SK-N-DZ (cell line): ENCODE measurements at regions not wholly inside any gene's neighbourhood (a gene's known extent, or its start where the extent isn't known, plus 50 kb on each side); places are given as distances from the start of the nearest gene placed in this dataset.
"Not testable (repeated sequence)": the region's sequence is repeated elsewhere in the genome, so short reads cannot be mapped to it uniquely, and the experiment has no call there.

Experiments
- DNase-seq: peaks from one replicate; pipeline ENCODE4 v3.0.0-alpha.2; 2015; ENCODE audit warnings: low spot score

DNA sequence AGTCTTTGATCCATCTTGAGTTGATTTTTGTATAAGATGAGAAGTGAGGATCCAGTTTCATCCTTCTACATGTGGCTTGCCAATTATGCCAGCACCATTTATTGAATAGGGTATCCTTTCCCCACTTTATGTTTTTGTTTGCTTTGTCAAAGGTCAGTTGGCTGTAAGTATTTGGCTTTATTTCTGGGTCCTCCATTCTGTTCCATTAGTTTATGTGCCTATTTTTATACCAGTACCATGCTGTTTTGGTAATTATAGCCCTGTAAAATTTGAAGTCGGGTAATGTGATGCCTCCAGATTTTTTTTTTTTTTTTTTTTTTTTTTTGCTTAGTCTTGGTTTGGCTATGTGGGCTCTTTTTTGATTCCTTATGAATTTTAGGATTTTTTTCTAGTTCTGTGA lies 203.0 kb upstream of the IRX5 start:
- not testable (repeated sequence) for DNase-seq

DNA sequence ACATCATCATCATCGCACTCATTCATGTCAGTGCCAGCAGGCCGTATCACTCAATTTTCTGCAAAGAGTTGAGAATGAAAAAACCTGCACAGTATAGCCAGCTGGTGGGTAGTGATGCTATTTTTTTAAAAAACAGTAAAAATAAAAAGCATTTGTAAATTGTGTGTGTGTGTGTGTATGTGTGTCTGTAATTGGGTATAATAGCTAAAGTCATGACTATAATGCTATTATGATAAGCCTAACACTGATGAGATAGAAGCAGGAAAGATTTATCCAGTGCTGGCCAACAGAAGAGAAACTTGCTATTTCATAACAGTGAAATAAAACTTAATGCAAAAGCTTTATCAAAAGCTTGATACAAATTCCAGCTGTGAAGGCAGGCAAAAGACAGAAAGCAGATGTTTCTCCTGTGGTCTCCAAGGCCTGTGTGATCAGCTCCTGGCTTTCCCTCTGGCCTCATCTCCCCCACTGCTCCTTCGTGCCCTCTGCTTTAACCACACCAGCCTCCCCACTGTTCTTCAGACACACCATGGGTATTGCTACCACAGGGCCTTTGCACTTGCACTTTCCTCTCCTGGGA lies 206.2 kb upstream of the IRX5 start:
- DNase-seq: no peak

DNA sequence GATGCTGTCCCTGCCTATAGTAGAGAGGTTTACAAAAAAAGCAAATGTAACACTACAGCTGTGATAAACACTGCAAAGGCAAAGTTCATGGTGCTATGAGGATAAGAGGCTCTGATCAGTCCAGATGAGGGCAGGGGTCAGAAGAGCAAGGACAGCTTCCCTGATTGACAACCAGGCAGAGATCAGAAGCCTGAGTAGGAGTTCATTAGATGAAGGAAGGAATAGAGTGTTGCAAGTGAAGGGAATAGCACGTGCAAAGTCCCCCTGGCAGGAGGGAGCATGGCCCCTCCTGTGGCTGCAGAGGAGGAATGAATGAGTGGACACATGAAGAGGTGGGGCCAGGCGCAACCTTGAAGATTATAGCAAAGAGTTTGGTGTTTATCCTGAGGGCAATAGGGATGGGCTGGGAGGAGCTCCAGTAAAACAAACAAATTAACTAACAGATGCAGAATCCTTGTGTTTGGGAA lies 208.4 kb upstream of the IRX5 start:
- DNase-seq: no peak

DNA sequence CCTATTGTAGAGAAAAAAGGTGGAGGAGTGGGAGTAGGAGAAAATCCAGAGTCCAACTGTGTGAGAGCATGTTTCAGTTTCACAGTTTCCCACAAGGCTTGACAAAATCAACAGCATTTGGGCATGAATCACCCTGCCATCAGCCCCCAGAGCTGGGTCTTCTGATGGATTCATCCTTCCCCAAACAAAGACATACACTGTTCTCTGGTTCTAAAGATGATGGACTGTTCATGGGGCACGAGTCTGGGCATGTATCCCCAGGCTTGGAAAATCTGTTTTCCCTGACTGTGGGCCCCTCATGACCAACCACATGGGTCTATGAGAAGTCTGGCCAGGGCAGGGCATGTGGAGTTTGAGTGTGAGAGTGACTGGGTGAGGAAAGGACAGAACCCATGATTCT lies 210.4 kb upstream of the IRX5 start:
- DNase-seq: no peak

DNA sequence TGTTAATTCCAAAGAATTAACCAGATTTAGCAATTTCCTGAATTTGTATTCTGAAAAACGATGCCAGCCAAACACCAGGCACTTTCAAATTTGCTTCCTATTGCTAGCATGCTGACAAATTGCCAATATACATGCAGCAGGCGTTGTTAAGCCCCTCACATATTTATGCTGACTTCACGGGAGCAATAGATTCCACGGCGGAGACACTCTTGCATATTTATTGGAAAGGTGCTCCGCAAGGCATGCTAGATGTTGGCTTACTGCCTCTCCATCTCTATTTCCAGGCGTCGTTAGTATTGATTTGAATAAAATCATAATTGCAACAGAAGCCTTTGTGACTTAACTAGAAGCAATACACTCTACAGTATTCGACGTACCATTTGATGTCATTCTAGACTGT lies 211.0 kb upstream of the IRX5 start:
- DNase-seq: no peak

DNA sequence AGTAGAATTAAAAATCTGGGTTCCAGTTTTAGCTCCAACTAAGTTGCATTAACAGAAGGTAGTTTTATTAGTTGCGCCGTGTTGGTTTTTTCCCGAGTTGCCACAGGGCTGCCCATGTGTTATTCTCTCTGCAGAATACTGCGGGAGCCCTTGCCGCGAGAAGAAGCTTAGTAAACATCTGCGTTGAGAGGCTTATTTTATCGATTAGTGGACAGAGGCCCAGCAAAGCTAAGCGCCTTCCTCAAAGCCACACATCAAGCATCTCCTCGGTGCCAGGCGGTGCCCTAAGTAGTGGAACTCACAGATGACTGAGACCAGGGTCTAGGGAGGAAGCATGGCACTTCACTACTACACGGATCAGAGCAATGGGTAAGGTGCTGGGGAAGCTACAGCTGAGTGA lies 212.3 kb upstream of the IRX5 start:
- no peak for DNase-seq

DNA sequence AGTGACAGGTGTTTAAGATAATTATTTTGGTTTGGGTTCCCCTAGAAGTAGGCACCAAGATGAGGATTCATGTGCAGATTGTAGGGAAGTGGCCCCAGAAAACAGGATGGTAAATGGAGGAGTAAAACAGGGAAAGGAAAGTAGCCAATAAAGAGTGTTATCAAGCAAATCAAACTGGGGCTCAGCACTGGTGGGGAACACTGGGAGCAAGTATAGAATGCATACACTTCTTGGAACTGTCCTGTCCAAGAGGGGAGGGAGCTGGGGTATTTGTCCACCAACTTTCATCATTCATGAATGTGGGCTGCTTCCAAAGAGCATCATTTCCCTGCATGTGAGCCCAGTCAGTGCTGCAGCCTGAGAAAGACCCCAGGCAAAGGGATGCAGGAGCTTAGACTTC lies 215.7 kb upstream of the IRX5 start:
- DNase-seq: no peak

DNA sequence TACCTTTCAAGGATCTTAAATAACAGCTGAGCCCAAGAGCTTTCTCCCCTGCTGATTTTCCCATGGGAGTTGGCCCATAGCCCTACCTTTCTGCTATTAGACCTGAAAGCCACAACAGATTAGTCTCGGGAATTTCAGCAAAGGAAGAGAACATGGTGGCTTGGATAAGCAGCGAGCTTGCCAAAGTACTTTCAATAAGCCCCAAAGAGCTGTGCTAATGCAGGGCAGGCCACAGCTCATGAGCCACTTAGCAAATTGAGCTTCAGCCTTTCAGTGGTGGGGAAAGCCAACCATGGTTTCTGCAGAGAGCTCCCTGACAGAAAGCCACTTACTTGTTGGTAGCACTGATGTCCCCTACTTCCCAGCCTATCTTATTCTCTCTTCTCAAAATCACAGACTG lies 217.8 kb upstream of the IRX5 start:
- no peak for DNase-seq

DNA sequence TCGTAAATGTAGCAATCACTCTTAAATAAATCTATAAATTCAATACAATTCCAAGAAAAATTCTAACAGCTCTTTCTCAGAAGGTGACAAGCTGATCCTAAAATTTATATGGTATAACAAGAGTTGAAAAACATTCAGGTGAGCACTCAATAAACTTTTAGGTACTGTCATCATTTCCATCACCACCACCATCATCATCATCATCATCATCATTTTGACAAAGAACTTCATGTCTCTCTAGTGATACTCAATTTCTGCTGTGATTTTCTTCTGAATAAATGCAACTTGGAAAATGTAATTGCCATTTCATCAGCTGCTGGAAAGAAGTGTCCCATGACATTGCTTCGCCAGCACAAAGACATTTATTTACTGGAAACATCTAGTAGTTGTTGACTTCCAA lies 222.9 kb upstream of the IRX5 start:
- DNase-seq: no peak

DNA sequence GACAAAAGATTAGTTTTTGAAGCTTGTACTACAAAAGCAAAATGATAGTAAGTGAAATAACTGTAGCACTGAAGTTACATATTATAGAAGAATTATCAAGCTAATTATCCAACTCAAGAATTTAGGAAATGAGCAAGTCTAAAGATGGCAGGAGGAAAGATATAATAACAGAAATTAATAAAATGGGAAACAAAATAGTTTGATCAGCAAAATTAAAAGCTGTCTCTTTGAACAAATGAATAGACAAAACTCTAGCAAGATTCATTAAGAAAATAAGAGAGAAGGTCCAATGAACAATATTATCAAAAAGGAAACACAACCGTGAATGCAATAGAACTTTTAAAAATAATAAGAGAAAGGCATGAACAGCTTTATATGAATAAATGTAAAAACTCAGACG lies 224.3 kb upstream of the IRX5 start:
- no peak for DNase-seq

DNA sequence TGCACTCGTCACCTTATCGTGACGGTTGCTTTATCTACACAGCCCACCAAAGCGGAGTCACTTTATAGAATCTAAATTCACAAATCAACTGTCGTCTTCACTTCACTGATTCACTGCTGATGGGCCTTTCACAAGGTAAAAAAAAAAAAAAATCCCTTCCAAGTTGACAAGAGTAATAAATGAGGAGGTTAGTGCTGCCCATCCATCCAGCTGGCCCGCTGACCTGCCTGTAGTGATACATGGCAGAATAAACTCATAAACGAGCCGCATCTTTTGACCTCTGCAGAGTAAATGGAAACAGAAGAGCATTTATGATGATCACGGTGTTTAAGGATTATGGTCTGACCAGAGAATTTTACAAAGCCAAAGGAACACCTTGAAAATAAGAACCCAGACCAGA lies 227.3 kb upstream of the IRX5 start:
- no peak for DNase-seq

DNA sequence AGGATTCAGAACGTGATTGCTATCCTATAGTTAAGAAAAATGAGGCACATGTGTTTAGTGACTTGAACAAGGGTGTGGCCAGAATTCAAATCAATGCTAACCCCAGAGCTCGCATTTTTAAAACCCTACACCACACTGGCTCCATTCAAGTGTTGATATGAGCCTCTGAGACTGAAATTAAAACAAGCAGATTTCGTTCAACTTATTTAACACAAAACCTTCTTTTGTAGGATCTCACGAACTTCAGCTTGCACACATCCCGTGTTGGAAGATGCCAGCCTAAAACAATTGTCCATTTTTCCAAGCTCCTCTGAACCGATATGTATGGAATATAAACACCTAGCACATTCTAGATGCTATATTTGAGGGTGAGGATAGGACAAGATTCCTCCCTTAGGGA lies 231.0 kb upstream of the IRX5 start:
- no peak for DNase-seq

DNA sequence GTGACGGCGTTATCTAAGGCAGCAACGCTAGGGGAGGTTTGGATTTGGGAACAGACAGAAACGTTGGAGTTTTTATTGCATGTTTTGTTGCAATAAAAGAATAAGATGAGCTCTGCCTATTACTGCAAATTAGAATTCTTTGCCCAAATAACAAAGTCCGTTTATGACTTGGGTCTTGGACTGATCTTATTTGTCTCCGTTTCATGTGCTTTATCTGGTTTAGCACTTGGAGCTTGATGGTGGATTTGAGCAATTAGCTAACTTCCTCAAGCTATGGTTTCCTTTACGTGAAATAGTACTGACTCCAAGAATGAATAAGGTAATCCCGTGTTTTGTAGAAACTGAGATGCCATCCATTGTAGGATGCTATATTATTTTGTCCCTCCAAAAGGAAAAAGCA lies 233.0 kb upstream of the IRX5 start:
- DNase-seq: no peak

DNA sequence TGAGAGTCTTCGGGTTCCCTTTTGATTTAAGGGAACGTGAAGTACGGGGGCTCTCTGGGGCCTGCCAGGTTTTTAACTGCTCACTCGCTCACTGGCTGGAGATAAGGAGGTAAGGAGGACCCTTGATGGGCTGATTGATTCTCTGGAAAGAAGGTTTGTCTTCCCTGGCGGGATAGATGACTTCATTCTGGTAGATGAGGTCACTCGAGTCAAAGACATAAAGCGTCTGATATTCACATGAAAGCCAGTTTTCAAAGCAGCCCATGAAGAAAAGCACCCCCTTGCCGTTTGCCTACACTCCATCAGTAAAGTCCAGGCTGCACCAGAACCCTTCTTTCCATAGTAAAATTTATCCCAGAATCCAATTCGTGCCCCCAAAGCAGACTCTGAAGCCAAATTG lies 233.7 kb upstream of the IRX5 start:
- no peak for DNase-seq

DNA sequence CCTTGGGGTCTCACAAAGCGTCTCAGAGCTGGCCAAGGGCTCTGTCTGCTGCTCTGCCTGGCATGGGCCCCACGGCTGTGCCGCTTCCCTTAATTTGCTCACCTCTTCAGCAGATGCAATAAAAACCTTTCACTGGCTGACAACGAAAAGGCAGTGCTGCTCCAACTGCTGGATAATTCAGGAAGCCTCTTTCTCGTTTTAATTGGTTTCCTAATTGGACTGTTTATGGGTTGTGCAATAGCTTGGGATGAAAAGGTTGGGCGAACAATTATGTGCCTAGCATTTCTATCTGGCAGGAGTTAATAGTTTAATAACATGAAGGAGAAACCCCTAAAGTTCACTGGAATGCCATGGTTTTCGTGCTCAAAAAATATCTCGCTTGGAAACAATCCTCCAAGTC lies 234.1 kb upstream of the IRX5 start:
- no peak for DNase-seq

DNA sequence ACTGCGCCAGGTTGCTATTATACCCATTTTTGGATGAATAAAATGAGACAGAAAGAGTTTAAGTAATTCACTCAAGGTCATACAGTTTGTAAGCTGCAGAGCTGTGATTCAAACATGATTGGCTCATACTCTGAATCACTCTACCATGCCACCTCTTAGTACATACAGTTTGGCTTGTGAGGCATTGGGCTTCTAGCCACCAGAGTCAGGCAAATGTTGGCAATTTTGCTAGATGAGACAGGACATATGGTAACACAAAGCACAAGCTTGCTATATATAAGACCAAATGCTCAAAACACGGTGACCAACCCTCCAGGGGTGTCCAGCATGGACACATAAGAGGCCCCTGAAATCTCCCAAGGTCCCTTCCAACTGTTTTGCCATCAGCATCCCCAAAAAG lies 236.0 kb upstream of the IRX5 start:
- DNase-seq: no peak

DNA sequence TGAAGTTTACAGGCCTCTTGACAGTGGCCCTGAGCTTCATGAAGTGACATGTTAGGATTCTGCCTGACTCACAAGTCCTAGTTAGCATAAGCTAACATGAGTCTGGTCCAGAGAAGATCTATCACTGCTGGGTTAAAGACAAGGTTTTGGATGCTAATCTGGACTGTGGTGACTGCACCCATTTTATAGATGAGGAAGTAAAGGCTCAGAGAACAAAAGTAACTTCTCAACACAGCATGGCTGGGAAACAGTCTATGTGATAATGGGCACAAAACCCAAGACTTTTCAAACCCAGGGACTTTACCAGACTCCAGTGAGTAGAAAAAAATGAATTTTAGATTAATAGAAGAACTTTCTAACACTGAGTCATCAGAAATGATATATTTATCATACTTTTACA lies 236.8 kb upstream of the IRX5 start:
- DNase-seq: no peak

DNA sequence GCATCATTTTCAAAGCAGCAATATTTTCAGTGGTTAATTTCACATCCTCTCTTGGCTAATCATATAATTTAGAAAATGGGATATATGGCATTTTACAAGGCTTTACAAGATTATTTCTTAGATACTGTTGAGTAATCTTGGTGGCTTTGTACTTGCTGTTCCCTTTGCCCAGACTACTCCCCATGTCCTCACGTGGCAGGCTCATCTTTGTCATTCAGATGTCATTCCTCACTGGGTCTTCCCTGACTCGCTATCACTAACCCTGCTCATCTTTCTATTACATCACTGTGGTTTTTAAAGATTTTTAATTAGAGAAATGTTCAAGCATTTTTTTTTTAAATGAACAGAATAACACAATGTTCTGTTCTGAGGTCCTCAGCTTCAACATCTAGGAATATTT lies 240.0 kb upstream of the IRX5 start:
- DNase-seq: no peak

DNA sequence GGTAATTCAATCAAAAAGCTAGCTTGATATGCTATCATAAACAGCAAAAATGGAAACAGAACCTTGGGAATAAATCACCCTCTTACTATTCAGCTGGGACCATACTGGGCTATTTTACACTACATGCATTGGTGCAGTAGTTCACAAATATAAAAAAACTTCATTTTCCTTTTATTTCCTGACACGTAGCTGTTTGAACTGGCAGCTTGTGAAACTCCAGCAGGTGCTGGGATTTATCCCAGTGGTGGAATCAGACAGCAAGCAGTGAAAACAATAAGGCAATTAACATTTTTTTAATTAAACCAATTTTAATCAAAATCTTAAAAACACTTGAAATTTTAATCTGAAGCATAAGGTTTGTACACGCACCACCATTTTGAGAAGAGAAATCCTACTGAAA lies 240.4 kb upstream of the IRX5 start:
- DNase-seq: no peak

DNA sequence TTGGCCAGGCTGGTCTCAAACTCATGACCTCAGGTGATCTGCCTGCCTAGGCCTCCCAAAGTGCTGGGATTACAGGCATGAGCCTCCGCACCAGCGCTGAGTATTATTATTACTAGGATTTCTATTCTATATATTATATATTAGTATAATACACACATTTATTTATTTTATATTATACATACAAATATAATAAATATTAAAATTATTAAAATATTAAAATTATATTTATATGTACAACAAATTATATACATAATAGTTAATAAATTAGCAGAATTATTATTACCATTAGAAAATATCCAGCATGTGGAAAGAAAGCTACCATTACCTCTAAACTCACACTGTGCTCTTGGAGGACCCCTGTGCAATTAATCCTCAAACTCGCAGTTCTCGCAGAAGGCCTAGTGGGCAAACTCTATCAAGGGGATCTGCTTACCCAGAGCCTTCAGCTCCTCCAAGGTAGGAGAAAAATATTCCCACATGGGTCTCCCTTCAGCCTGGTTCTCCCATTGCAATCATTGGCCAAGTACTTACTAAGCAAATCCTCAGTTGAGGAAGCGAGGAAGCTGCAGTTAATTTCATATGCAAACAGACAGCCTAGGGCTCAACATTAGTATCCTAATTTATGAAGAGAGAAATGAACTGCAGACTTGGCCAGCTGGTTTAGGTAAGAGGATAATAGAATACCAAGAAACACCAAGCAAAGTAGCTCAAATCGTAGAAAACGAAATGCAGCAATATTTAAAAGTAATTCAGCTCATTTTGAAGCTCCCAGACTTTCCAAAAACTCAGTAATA lies 241.4 kb upstream of the IRX5 start:
- DNase-seq: no peak

DNA sequence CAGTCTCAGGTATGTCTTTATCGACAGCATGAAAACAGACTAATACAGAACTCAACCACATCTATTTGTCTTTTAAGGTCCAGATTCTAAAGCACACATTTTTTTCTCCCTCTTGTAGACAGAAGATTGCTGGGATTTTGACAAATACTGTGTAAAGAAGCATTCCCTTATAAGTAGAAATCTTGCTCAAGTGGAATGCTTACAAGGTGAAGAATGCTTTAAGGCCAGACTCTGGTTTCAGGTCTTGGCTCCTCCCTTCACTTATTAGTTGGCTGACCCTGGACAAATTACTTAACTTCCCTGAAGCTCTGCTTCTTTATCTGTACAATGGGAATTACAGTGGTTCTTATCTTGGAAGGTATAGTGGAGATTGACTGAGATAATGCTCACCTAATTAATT lies 242.3 kb upstream of the IRX5 start:
- no peak for DNase-seq

DNA sequence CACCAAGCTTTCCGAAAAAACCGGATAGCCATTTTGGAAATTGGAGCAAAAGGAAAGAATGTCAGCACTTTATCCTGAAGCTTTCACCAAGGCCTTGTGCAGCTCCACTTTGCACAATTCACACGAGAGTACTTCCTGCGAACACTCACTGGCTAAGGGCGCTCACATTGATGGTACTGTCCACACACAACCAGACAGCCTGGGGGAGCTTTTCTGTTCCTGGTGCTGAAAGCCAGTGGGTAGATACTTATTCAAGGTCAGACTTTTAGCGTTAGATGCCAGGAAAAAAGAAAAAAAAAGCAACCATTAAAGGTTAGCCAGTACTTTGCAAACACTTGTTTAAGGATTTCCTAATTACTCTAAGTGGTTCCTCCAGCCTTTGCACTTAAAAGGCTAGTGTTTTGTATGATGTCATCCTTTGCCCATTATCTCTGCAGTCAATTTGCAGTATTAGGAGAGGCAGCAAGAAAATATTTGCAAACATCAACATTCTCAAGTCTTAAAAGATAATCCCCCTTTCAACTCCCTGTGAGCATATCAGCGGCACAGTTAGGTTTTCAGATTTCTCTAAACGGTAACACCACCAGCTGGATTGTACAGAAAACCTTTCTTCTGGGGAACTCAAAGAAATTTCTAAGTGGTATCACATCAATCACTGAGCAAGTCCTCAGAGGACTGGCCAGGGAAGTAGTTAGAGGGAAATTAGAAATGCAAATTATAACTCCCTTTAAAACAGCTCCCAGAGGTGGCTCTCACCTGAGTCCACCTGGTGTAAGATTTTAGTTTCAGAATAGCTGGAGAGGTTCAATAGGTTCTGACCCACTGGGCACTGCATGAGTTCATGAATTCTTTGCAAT lies 243.4 kb upstream of the IRX5 start:
- DNase-seq: no peak

DNA sequence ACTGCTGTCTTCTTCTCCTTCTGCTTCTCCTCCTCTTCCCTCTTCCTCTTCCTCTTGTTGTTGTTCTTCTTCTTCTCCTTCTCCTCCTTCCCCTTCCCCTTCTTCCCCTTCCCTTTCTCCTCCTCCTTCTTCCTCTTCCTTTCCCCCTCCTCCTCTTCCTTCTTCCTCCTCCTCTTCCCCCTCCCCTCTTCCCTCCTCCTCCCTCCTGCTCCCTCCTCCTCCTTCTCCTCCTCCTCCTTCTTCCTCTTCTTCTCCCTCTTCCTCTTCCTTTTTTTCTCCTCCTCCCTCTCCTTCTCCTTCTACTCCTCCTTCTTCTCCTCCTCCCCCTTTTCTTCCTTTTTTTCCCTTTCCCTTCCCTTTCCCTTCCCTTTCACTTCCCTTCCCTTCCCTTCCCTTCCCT lies 245.0 kb upstream of the IRX5 start:
- DNase-seq: no peak
